ENCODE measurements at regions not wholly inside any gene's neighbourhood (a gene's known extent, or its start where the extent isn't known, plus 50 kb on each side); places are given as distances from the start of the nearest gene placed in this dataset.

DNA sequence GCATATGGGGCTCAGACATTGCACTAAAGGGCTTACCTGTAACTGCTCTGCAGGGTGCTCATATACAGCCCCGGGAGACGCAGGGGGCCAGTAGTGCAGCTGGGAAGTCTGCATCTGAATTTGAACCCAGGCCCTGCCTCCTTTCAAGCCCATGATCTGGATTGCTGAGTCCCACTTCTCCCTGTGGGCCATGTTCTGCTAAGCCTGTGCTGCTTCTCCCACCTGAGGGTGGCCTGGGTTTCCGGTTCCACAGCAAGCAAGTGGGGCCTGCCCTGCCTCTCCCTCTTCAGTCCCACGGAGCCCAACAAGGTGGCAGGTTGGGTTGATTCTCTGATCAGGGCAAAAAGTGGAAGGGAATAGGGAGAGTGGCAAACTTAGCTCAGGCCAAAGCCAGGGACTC is 56.6 kb upstream of the GDF10 start:
- TF ChIP-seq, protein P1, sequence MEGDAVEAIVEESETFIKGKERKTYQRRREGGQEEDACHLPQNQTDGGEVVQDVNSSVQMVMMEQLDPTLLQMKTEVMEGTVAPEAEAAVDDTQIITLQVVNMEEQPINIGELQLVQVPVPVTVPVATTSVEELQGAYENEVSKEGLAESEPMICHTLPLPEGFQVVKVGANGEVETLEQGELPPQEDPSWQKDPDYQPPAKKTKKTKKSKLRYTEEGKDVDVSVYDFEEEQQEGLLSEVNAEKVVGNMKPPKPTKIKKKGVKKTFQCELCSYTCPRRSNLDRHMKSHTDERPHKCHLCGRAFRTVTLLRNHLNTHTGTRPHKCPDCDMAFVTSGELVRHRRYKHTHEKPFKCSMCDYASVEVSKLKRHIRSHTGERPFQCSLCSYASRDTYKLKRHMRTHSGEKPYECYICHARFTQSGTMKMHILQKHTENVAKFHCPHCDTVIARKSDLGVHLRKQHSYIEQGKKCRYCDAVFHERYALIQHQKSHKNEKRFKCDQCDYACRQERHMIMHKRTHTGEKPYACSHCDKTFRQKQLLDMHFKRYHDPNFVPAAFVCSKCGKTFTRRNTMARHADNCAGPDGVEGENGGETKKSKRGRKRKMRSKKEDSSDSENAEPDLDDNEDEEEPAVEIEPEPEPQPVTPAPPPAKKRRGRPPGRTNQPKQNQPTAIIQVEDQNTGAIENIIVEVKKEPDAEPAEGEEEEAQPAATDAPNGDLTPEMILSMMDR (IDR thresholded peaks at IDR 0.05): no peak
- no peak for TF ChIP-seq EZH2 (IDR thresholded peaks at IDR 0.05; ENCODE audit: borderline replicate concordance, insufficient read depth, low read depth, low read length, poor library complexity, severe bottlenecking)
